ENCODE measurements at regions not wholly inside any gene's neighbourhood (a gene's known extent, or its start where the extent isn't known, plus 50 kb on each side); places are given as distances from the start of the nearest gene placed in this dataset.

DNA sequence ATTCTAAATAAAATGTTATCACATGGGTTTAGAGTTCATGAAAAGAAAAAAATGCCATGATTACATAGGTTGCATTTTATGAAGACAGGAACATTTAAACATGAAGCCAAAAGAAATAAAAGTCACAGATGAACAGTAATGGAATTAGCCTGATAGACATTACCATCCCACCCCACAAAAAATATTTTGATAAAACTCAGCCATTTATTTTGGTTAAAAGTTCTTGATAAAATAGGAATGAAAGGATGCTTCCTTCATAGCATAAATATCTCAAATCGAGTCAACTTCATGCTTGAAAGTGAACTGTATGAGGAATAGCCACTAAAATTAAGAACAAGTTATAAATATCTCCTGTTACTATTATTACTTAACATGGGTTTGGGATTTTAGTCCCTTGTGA, 101.9 kb upstream of the TMC3 start:
- TF ChIP-seq, protein P1, sequence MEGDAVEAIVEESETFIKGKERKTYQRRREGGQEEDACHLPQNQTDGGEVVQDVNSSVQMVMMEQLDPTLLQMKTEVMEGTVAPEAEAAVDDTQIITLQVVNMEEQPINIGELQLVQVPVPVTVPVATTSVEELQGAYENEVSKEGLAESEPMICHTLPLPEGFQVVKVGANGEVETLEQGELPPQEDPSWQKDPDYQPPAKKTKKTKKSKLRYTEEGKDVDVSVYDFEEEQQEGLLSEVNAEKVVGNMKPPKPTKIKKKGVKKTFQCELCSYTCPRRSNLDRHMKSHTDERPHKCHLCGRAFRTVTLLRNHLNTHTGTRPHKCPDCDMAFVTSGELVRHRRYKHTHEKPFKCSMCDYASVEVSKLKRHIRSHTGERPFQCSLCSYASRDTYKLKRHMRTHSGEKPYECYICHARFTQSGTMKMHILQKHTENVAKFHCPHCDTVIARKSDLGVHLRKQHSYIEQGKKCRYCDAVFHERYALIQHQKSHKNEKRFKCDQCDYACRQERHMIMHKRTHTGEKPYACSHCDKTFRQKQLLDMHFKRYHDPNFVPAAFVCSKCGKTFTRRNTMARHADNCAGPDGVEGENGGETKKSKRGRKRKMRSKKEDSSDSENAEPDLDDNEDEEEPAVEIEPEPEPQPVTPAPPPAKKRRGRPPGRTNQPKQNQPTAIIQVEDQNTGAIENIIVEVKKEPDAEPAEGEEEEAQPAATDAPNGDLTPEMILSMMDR (IDR thresholded peaks at IDR 0.05) = no peak
- TF ChIP-seq ZFX (IDR thresholded peaks at IDR 0.05; ENCODE audit: borderline replicate concordance) = no peak
